ENCODE measurements at regions not wholly inside any gene's neighbourhood (a gene's known extent, or its start where the extent isn't known, plus 50 kb on each side); places are given as distances from the start of the nearest gene placed in this dataset.
"Not testable (repeated sequence)": the region's sequence is repeated elsewhere in the genome, so short reads cannot be mapped to it uniquely, and the experiment has no call there.

GRCh38 chr6:15953152-15953880, 175.6 kb upstream of the MYLIP start:
- no peak for DNase-seq

- no peak for DNase-seq
Measured at GRCh38 chr6:15952231-15953151, 176.4 kb upstream of the MYLIP start.

- DNase-seq: no peak
Measured at GRCh38 chr6:15950962-15951569, 177.8 kb upstream of the MYLIP start.

GRCh38 chr6:15949982-15950381, 178.9 kb upstream of the MYLIP start:
- no peak for DNase-seq

- DNase-seq: no peak
Measured at GRCh38 chr6:15948930-15949900, 179.7 kb upstream of the MYLIP start.

- DNase-seq: no peak
Measured at GRCh38 chr6:15947923-15948322, 181.0 kb upstream of the MYLIP start.

GRCh38 chr6:15947436-15947835, 181.4 kb upstream of the MYLIP start:
- DNase-seq: no peak

GRCh38 chr6:15946701-15947385, 182.0 kb upstream of the MYLIP start:
- DNase-seq: no peak

GRCh38 chr6:15945593-15946159, 183.2 kb upstream of the MYLIP start:
- peak; percentile 6 for DNase-seq

GRCh38 chr6:15943423-15943822, 185.5 kb upstream of the MYLIP start:
- DNase-seq: no peak

- no peak for DNase-seq
Measured at GRCh38 chr6:15941168-15941567, 187.7 kb upstream of the MYLIP start.

GRCh38 chr6:15938107-15938506, 190.8 kb upstream of the MYLIP start:
- DNase-seq: no peak

- DNase-seq: no peak
Measured at GRCh38 chr6:15937602-15938001, 191.3 kb upstream of the MYLIP start.

- DNase-seq: no peak
Measured at GRCh38 chr6:15936503-15936902, 192.4 kb upstream of the MYLIP start.

- DNase-seq: no peak
Measured at GRCh38 chr6:15935661-15936060, 193.2 kb upstream of the MYLIP start.

GRCh38 chr6:15931697-15932096, 197.2 kb upstream of the MYLIP start:
- not testable (repeated sequence) for DNase-seq

- no peak for DNase-seq
Measured at GRCh38 chr6:15930207-15930606, 198.7 kb upstream of the MYLIP start.

GRCh38 chr6:15929685-15930084, 199.2 kb upstream of the MYLIP start:
- DNase-seq: no peak

GRCh38 chr6:15927531-15928225, 201.2 kb upstream of the MYLIP start:
- no peak for DNase-seq

GRCh38 chr6:15926256-15926655, 202.6 kb upstream of the MYLIP start:
- DNase-seq: no peak

- DNase-seq: no peak
Measured at GRCh38 chr6:15924893-15925292, 204.0 kb upstream of the MYLIP start.

All from amniotic stem cell (primary cell).